Peyer's patch (tissue), 4 donors: ENCODE measurements at regions not wholly inside any gene's neighbourhood (a gene's known extent, or its start where the extent isn't known, plus 50 kb on each side); places are given as distances from the start of the nearest gene placed in this dataset.

Experiments used
- DNase-seq, 3 donors: peaks; one replicate each; pipeline ENCODE4 v3.0.0-alpha.2; 2017 to 2019
- H3K27ac ChIP-seq, 4 donors: fragments of 200-600 bp; sonication (generic); one replicate each; pipeline ENCODE4 v1.5.1; 2016 to 2019
- H3K27me3 ChIP-seq, 2 donors: fragments of 200-600 bp; sonication (generic); one replicate each; pipeline ENCODE4 v1.5.1; 2019
- H3K36me3 ChIP-seq, 3 donors: fragments of 200-600 bp; sonication (generic); one replicate each; pipeline ENCODE4 v1.5.1; 2016 to 2019
- H3K4me1 ChIP-seq, 4 donors: fragments of 200-600 bp; sonication (generic); one replicate each; pipeline ENCODE4 v1.5.1; 2016 to 2019
- H3K4me3 ChIP-seq, 4 donors: fragments of 200-600 bp; sonication (generic); 1 replicate in 3 of 4; 2 replicates in 1 of 4; pipeline ENCODE4 v1.5.1; 2016 to 2019; ENCODE audit warnings: mild to moderate bottlenecking in 1 of 4
- H3K9me3 ChIP-seq, 4 donors: fragments of 200-600 bp; sonication (generic); one replicate each; pipeline ENCODE4 v1.5.1; 2016 to 2019; ENCODE audit warnings: mild to moderate bottlenecking in 1 of 4
- POLR2A ChIP-seq, 2 donors: fragments of 450-650 bp; IDR thresholded peaks; one replicate each; pipeline ENCODE4 v1.5.1; 2017; ENCODE audit warnings: antibody characterized with exemption in 2 of 2, mild to moderate bottlenecking in 2 of 2, moderate library complexity in 2 of 2
- TF ChIP-seq, protein P1 (sequence below), 6 experiments: fragments of 450-650 bp in 4 of 6; fragments of 200-600 bp in 2 of 6; sonication (generic) in 1 of 6; IDR thresholded peaks; one replicate each; pipeline ENCODE4 v1.5.1; 2017 to 2019; ENCODE audit warnings: antibody characterized with exemption in 6 of 6, mild to moderate bottlenecking in 3 of 6, moderate library complexity in 1 of 6

DNA sequence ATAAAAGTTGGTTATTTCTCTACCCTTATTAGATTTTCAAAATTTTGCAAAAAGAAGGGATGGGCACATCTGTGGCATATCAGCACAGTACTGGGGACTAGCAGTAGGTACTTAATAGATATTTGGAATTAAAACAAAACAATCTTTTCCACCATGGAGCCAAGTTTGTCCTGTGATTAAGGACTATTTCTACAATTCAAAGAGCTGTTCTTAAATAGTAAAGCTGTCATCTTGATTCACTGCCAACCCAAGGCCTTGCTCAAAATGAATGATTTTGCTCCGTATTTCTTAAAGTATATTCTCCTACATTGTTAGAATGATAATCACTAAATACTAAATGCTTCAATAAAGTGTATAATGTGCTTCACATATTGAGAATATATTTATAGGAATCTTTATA lies 169.9 kb downstream of the S1PR1 start:
- no peak for DNase-seq
- H3K4me1 ChIP-seq = peaks cover 0 to 5% (median 0%) of the 10 kb centered on the region in 4 donors
- TF ChIP-seq POLR2A (IDR thresholded peaks at IDR 0.05) = no peak

DNA sequence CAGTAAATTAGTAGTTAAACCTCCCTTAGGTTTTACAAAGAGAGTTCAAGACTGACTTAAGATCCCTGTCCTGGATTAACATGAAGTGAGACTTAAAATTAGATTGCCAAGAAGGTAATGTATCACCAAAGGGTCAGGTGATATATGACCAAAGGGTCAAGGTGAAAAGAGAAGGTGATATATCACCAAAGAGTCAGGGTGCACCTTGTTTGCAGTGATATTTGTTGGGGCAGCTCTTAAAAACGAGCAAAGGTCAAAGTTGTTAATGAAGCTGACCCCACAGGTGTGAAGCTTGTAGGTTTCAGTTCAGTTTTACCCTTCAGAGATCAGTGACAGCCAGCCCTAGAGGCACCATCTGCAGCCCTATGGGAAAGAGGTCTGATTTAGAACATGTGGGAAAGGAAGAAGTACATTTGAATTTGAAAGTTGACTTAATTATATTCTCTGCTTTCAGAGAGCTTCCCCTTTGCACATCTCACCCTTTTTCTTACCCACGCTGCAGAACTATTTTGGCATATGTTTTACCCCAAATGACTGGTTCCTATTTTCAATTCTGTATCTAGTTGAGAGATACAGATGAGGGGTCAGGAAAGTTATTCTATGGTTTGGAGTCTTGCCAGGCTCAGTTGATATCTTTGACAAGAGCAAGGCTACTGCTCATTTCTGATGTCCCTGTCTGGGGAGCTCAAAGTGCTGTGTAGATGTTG lies 170.8 kb downstream of the S1PR1 start:
- Histone ChIP-seq H3K36me3 (no peaks in the 10 kb centered on the region), H3K27me3 (no peaks in the 10 kb centered on the region), H3K27ac (peak overlapping the region in 1 of 4 donors; percentile 38), H3K4me1 (peaks cover 0 to 5% (median 0%) of the 10 kb centered on the region in 4 donors), H3K4me3 (no peak overlapping the region), H3K9me3 (no peaks in the 10 kb centered on the region)
- no peak for TF ChIP-seq POLR2A (IDR thresholded peaks at IDR 0.05)
- TF ChIP-seq, protein P1, sequence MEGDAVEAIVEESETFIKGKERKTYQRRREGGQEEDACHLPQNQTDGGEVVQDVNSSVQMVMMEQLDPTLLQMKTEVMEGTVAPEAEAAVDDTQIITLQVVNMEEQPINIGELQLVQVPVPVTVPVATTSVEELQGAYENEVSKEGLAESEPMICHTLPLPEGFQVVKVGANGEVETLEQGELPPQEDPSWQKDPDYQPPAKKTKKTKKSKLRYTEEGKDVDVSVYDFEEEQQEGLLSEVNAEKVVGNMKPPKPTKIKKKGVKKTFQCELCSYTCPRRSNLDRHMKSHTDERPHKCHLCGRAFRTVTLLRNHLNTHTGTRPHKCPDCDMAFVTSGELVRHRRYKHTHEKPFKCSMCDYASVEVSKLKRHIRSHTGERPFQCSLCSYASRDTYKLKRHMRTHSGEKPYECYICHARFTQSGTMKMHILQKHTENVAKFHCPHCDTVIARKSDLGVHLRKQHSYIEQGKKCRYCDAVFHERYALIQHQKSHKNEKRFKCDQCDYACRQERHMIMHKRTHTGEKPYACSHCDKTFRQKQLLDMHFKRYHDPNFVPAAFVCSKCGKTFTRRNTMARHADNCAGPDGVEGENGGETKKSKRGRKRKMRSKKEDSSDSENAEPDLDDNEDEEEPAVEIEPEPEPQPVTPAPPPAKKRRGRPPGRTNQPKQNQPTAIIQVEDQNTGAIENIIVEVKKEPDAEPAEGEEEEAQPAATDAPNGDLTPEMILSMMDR (IDR thresholded peaks at IDR 0.05) = no peak
- DNase-seq = peak in 2 of 3 donors; percentile 33 to 49

More for the DNA sequence above, 169.9 kb downstream of the S1PR1 start:
- Histone ChIP-seq H3K27me3 (no peaks in the 10 kb centered on the region), H3K36me3 (no peaks in the 10 kb centered on the region), H3K9me3 (no peaks in the 10 kb centered on the region), H3K27ac (no peak overlapping the region), H3K4me3 (no peak overlapping the region)

DNA sequence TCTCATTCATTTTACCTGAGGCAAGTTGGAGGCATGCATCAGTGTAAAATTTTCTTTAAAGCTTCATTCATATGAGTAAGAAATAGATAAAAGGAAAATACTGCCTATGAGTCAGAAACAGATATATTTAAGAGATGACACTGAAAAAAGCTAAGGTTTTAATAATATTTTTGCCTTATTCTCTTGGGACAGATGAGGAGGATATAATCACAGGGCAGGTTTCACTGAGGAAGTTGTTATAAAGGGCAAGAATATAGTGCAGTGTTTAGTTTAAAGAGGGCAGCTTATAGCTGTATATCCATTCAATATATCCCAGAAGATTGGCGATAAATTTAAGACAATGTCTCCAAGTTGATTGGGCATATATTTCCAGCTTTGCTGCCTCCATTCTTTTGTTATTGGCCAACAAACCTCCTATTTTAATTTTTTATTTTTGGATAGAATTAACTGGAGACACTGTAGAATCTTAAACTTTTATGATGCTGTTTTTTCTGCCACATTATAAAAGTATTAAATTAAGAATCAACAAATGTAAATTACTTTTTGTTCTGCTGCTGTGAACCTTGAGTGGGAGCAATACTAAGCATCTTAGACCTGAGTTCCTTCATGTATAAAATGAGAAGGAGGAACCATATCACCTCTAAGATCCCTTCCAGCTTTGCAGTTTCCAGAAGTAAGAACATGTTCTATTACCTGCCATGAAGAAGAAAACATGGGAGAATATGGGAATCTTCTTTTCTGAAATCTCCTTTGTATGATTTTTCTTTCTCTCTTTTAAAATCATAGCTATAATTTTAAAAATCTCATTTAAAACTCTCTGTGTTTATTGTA lies 171.6 kb downstream of the S1PR1 start:
- no peaks in the 10 kb centered on the region for H3K36me3 ChIP-seq

DNA sequence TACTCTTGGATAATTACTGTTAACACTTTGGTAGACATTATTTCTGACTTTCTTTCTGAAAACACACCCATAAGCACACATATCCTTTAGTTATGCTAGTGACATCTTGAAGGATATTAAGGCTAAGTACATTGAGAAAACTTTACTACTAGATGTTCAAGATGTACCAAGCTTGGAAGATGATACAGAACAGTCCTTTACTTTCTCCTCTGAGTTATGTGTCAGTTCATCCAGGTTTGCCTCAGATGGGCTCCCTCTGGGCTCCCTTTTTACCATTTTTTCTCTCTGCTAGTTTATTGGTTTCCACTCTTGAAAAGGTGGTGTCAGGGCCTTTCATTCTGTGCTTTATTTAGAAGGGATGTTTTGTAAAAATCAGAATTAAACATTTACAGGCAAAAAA lies 172.3 kb downstream of the S1PR1 start:
- Histone ChIP-seq H3K27ac (no peak overlapping the region), H3K9me3 (no peaks in the 10 kb centered on the region), H3K36me3 (no peaks in the 10 kb centered on the region), H3K4me1 (peaks cover 0 to 5% (median 0%) of the 10 kb centered on the region in 4 donors), H3K4me3 (no peak overlapping the region), H3K27me3 (no peaks in the 10 kb centered on the region)
- DNase-seq = no peak
- TF ChIP-seq, protein P1 (IDR thresholded peaks at IDR 0.05) = no peak
- TF ChIP-seq POLR2A (IDR thresholded peaks at IDR 0.05) = no peak

More for the DNA sequence above, 171.6 kb downstream of the S1PR1 start:
- Histone ChIP-seq H3K4me3 (no peak overlapping the region), H3K27me3 (no peaks in the 10 kb centered on the region), H3K4me1 (peaks cover 0 to 5% (median 0%) of the 10 kb centered on the region in 4 donors), H3K9me3 (no peaks in the 10 kb centered on the region), H3K27ac (no peak overlapping the region)
- TF ChIP-seq, protein P1 (IDR thresholded peaks at IDR 0.05) = no peak
- TF ChIP-seq POLR2A (IDR thresholded peaks at IDR 0.05) = no peak
- no peak for DNase-seq

DNA sequence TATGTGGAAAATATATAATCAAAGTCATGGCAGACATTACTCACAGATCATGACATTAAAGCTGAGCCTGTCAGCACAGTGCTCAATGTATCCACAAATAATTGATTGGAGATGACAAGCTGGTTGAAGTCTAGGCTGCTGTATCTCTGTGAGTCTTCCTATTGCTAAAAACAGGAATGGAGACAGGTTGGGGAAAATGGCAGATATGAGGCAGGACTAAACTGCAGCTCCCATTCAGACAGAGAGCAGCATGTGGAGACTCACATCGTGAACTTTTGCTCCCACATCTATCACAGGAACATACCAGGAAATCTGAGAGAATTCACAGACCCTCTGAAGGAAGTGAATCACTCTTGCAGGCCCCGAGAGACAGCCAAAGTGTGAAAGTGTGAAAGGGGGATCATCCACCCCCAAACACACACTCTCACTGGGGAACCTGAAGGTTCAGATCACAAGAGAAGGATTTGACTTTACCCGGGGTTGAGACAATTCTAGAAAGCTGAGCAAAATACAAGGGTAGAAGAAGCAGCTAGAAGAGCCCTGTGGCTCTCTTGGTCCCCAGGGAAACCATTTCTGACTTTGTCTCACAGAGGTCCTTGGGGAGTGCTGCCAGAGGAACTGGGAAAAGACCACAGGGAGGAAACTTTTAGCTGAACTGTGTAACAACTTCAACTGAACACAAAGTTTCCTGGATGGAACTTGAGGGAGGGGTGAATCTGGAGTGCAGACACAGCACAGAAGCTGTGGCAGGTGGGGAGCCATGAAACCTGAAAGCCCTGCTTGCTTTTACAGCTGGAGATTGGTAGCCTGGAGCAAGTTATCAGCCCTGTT lies 173.4 kb downstream of the S1PR1 start:
- Histone ChIP-seq H3K27ac (no peak overlapping the region), H3K4me1 (peaks cover 0 to 5% (median 0%) of the 10 kb centered on the region in 4 donors), H3K27me3 (no peaks in the 10 kb centered on the region), H3K9me3 (no peaks in the 10 kb centered on the region), H3K4me3 (no peak overlapping the region), H3K36me3 (no peaks in the 10 kb centered on the region)
- no peak for TF ChIP-seq POLR2A (IDR thresholded peaks at IDR 0.05)
- TF ChIP-seq, protein P1 (IDR thresholded peaks at IDR 0.05) = no peak
- DNase-seq = no peak
